ENCODE measurements at regions not wholly inside any gene's neighbourhood (a gene's known extent, or its start where the extent isn't known, plus 50 kb on each side); places are given as distances from the start of the nearest gene placed in this dataset.

GRCh38 chr5:57802131-57802530 lies 319.5 kb upstream of the ACTBL2 start:
- DNase-seq (ENCODE audit: low spot score): no peak

- DNase-seq (ENCODE audit: low spot score): no peak
Measured at GRCh38 chr5:57795203-57795602, 312.6 kb upstream of the ACTBL2 start.

- DNase-seq (ENCODE audit: low spot score): no peak
Measured at GRCh38 chr5:57791875-57792274, 309.3 kb upstream of the ACTBL2 start.

- no peak for DNase-seq (ENCODE audit: low spot score)
Measured at GRCh38 chr5:57785946-57786345, 303.3 kb upstream of the ACTBL2 start.

GRCh38 chr5:57784121-57784520 lies 301.5 kb upstream of the ACTBL2 start:
- no peak for DNase-seq (ENCODE audit: low spot score)

- DNase-seq (ENCODE audit: low spot score): no peak
Measured at GRCh38 chr5:57783693-57784092, 301.1 kb upstream of the ACTBL2 start.

GRCh38 chr5:57780961-57781325 lies 298.3 kb upstream of the ACTBL2 start:
- DNase-seq (ENCODE audit: low spot score): no peak

- no peak for DNase-seq (ENCODE audit: low spot score)
Measured at GRCh38 chr5:57780306-57780960, 297.8 kb upstream of the ACTBL2 start.

- peak; percentile 55 for DNase-seq (ENCODE audit: low spot score)
Measured at GRCh38 chr5:57779383-57780223, 297.0 kb upstream of the ACTBL2 start.

- no peak for DNase-seq (ENCODE audit: low spot score)
Measured at GRCh38 chr5:57778501-57779091, 296.0 kb upstream of the ACTBL2 start.

- DNase-seq (ENCODE audit: low spot score): no peak
Measured at GRCh38 chr5:57777174-57777581, 294.6 kb upstream of the ACTBL2 start.

- no peak for DNase-seq (ENCODE audit: low spot score)
Measured at GRCh38 chr5:57776035-57776434, 293.4 kb upstream of the ACTBL2 start.

- DNase-seq (ENCODE audit: low spot score): no peak
Measured at GRCh38 chr5:57774439-57774838, 291.8 kb upstream of the ACTBL2 start.

- no peak for DNase-seq (ENCODE audit: low spot score)
Measured at GRCh38 chr5:57772512-57772911, 289.9 kb upstream of the ACTBL2 start.

- no peak for DNase-seq (ENCODE audit: low spot score)
Measured at GRCh38 chr5:57770039-57770438, 287.4 kb upstream of the ACTBL2 start.

- no peak for DNase-seq (ENCODE audit: low spot score)
Measured at GRCh38 chr5:57768745-57769144, 286.1 kb upstream of the ACTBL2 start.

- no peak for DNase-seq (ENCODE audit: low spot score)
Measured at GRCh38 chr5:57764479-57765089, 282.0 kb upstream of the ACTBL2 start.

- DNase-seq (ENCODE audit: low spot score): no peak
Measured at GRCh38 chr5:57761513-57761912, 278.9 kb upstream of the ACTBL2 start.

GRCh38 chr5:57754616-57755015 lies 272.0 kb upstream of the ACTBL2 start:
- no peak for DNase-seq (ENCODE audit: low spot score)

- no peak for DNase-seq (ENCODE audit: low spot score)
Measured at GRCh38 chr5:57753446-57753845, 270.8 kb upstream of the ACTBL2 start.

- no peak for DNase-seq (ENCODE audit: low spot score)
Measured at GRCh38 chr5:57751710-57752109, 269.1 kb upstream of the ACTBL2 start.

- no peak for DNase-seq (ENCODE audit: low spot score)
Measured at GRCh38 chr5:57750891-57751290, 268.3 kb upstream of the ACTBL2 start.

- DNase-seq (ENCODE audit: low spot score): no peak
Measured at GRCh38 chr5:57750282-57750681, 267.7 kb upstream of the ACTBL2 start.
